Natural killer cell (primary cell): ENCODE measurements at regions not wholly inside any gene's neighbourhood (a gene's known extent, or its start where the extent isn't known, plus 50 kb on each side); places are given as distances from the start of the nearest gene placed in this dataset.

Experiments used
- ATAC-seq, 3 donors: fragments of 150-1000 bp in 2 of 3; fragments of 200-7000 bp in 1 of 3; cut with Tn5 transposase; 1 replicate in 1 of 3; 2 replicates in 2 of 3; pipeline ENCODE4 v1.10.0; 2021; ENCODE audit warnings: mild to moderate bottlenecking in 2 of 3, moderate library complexity in 2 of 3
- DNase-seq, 2 donors: peaks; one replicate each; pipeline versions ENCODE4 v3.0.0 to v3.0.0-alpha.2; 2013 to 2021; ENCODE audit warnings: mixed read lengths in 1 of 2
- H3K27ac ChIP-seq: one replicate; pipeline ENCODE4 v1.5.1; 2013; ENCODE audit warnings: mild to moderate bottlenecking, low read length
- H3K27me3 ChIP-seq: one replicate; pipeline ENCODE4 v1.6.1; 2013; ENCODE audit warnings: low read length; ENCODE audit not compliant: control insufficient read depth, insufficient read depth
- H3K36me3 ChIP-seq: one replicate; pipeline ENCODE4 v1.6.1; 2013; ENCODE audit warnings: low read length; ENCODE audit not compliant: control insufficient read depth, insufficient read depth
- H3K4me1 ChIP-seq: one replicate; pipeline ENCODE4 v1.6.1; 2013; ENCODE audit warnings: low read length; ENCODE audit not compliant: control insufficient read depth, insufficient read depth
- H3K4me3 ChIP-seq: one replicate; pipeline ENCODE4 v1.5.1; 2013; ENCODE audit warnings: low read length
- H3K9me3 ChIP-seq: one replicate; pipeline ENCODE4 v1.6.1; 2013; ENCODE audit warnings: low read length; ENCODE audit not compliant: control insufficient read depth, insufficient read depth
- H3K27ac Mint-ChIP-seq, 2 donors: one replicate each; pipeline ENCODE4 v1.8.0; 2022; ENCODE audit warnings: mild to moderate bottlenecking in 2 of 2, mixed read lengths in 2 of 2, moderate library complexity in 1 of 2
- H3K27me3 Mint-ChIP-seq, 2 donors: one replicate each; pipeline ENCODE4 v1.8.0; 2022; ENCODE audit warnings: low read depth in 2 of 2, mixed read lengths in 2 of 2
- H3K36me3 Mint-ChIP-seq: one replicate; pipeline ENCODE4 v1.8.0; 2022; ENCODE audit warnings: mixed read lengths
- H3K4me1 Mint-ChIP-seq, 2 donors: one replicate each; pipeline ENCODE4 v1.8.0; 2022; ENCODE audit warnings: mixed read lengths in 2 of 2
- H3K4me3 Mint-ChIP-seq: one replicate; pipeline ENCODE4 v1.8.0; 2022; ENCODE audit warnings: mild to moderate bottlenecking, moderate library complexity, mixed read lengths
- H3K9me3 Mint-ChIP-seq, 2 donors: one replicate each; pipeline ENCODE4 v1.8.0; 2022; ENCODE audit warnings: mixed read lengths in 2 of 2
- WGBS: methylation state at CpG from one replicate; pipeline ENCODE4 v1.1.7; 2013; ENCODE audit warnings: missing lambda C conversion rate; ENCODE audit not compliant: insufficient coverage; 5-methylcytosine and 5-hydroxymethylcytosine counted together
- intact Hi-C: fragments of 100-400 bp; cut with micrococcal nuclease; formaldehyde crosslinking; loops from one replicate; pipeline ENCODE4 v1.14.2; 2022
- TF ChIP-seq, protein P1 (sequence below): fragments of 200-600 bp; IDR thresholded peaks from one replicate; pipeline ENCODE4 v1.8.0; 2022; ENCODE audit warnings: antibody characterized with exemption

DNA sequence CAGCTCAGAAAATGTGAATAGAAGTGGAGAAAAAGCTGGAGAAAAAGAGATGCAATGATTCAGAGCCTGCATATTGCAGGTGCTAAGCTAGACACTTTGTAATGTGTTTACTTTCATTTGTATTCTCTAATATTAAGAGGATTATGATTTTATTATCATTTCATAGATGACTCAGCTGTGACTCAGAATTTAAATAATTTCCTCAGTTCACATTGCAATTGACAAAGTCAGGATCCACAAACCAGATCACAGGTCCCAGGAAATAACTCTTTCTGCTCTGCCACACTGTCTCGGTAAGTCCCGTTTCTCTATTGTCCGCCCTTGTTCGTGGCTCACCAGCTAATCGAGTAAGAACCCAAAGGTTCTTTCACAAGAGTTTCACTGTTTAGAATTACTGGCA is 235.4 kb upstream of the MON1B start:
- Mint-ChIP-seq H3K4me1 (no peaks in the 10 kb centered on the region), H3K4me3 (no peak overlapping the region), H3K27me3 (no peaks in the 10 kb centered on the region), H3K36me3 (peaks cover 9% of the 10 kb centered on the region), H3K9me3 (peaks cover 7 to 12% of the 10 kb centered on the region in 2 donors), H3K27ac (no peak overlapping the region)
- no peaks in the 10 kb centered on the region for H3K36me3 ChIP-seq
- H3K27me3 ChIP-seq: no peaks in the 10 kb centered on the region
- DNase-seq (no peak), ATAC-seq (no peak)
- 95% methylated on average over 5 of the region's 5 CpGs for WGBS
- no peaks in the 10 kb centered on the region for H3K4me1 ChIP-seq
- H3K27ac ChIP-seq: no peak overlapping the region
- no peaks in the 10 kb centered on the region for H3K9me3 ChIP-seq
- H3K4me3 ChIP-seq: no peak overlapping the region
- TF ChIP-seq, protein P1, sequence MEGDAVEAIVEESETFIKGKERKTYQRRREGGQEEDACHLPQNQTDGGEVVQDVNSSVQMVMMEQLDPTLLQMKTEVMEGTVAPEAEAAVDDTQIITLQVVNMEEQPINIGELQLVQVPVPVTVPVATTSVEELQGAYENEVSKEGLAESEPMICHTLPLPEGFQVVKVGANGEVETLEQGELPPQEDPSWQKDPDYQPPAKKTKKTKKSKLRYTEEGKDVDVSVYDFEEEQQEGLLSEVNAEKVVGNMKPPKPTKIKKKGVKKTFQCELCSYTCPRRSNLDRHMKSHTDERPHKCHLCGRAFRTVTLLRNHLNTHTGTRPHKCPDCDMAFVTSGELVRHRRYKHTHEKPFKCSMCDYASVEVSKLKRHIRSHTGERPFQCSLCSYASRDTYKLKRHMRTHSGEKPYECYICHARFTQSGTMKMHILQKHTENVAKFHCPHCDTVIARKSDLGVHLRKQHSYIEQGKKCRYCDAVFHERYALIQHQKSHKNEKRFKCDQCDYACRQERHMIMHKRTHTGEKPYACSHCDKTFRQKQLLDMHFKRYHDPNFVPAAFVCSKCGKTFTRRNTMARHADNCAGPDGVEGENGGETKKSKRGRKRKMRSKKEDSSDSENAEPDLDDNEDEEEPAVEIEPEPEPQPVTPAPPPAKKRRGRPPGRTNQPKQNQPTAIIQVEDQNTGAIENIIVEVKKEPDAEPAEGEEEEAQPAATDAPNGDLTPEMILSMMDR: no peak
- intact Hi-C loops: no loop called here

DNA sequence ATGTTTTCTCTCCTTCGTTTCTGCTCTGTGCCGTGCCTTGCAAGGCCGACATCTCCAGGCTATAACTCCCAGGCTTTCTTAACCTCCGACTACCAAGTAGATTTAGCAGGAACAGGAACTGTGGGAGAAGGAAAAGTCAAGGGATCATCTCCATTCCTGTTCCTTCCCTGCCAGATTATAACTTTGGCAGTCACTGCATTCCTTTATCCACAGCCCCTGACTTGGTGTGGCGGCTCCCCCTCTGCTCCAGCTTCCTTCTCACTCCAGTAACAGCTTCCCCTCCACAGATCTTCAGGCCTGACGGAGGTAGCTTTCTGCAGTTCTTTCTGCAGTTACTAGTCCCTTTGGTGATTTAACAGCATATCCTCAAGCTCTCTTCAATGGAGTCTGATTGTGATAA is 234.6 kb upstream of the MON1B start:
- ATAC-seq: no peak
- no peaks in the 10 kb centered on the region for H3K27me3 ChIP-seq
- Mint-ChIP-seq H3K27ac (no peak overlapping the region), H3K4me1 (no peaks in the 10 kb centered on the region), H3K36me3 (peaks cover 6% of the 10 kb centered on the region), H3K27me3 (no peaks in the 10 kb centered on the region), H3K9me3 (peaks cover 6 to 10% of the 10 kb centered on the region in 2 donors), H3K4me3 (no peak overlapping the region)
- WGBS: 89% methylated on average over 6 of the region's 6 CpGs
- no peak overlapping the region for H3K27ac ChIP-seq
- no peaks in the 10 kb centered on the region for H3K9me3 ChIP-seq
- no peaks in the 10 kb centered on the region for H3K36me3 ChIP-seq
- no peak overlapping the region for H3K4me3 ChIP-seq
- DNase-seq: no peak
- TF ChIP-seq, protein P1: no peak
- H3K4me1 ChIP-seq: no peaks in the 10 kb centered on the region
- intact Hi-C loops: no loop called here

DNA sequence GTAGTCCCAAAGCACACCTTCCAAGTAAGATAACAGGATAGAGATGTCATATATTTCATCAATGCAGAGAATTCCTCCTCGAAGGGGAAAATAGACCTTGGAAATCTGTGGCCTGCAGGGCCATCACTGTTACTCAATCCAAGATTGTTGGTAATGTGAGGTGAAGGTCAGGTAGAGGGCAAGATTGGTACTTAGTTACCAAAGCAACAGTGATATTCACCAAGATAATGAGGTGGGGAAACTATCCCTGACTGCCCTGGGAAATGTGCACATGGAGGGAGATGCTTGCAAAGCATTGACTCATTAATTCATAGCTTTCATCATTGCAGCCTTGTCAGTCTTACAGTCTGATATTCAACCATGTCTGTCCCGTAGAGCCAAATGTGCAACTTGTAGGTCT is 234.1 kb upstream of the MON1B start:
- Histone ChIP-seq H3K4me1 (no peaks in the 10 kb centered on the region), H3K36me3 (no peaks in the 10 kb centered on the region), H3K27ac (no peak overlapping the region), H3K9me3 (no peaks in the 10 kb centered on the region), H3K27me3 (no peaks in the 10 kb centered on the region), H3K4me3 (no peak overlapping the region)
- peaks cover 1 to 6% of the 10 kb centered on the region in 2 donors for H3K9me3 Mint-ChIP-seq
- 62% methylated on average over 2 of the region's 2 CpGs for WGBS
- H3K27ac Mint-ChIP-seq: no peak overlapping the region
- no peak overlapping the region for H3K4me3 Mint-ChIP-seq
- TF ChIP-seq, protein P1: no peak
- peaks cover 2% of the 10 kb centered on the region for H3K36me3 Mint-ChIP-seq
- ATAC-seq (no peak), DNase-seq (no peak)
- no peaks in the 10 kb centered on the region for H3K27me3 Mint-ChIP-seq
- no peaks in the 10 kb centered on the region for H3K4me1 Mint-ChIP-seq
- intact Hi-C loops: no loop called here

DNA sequence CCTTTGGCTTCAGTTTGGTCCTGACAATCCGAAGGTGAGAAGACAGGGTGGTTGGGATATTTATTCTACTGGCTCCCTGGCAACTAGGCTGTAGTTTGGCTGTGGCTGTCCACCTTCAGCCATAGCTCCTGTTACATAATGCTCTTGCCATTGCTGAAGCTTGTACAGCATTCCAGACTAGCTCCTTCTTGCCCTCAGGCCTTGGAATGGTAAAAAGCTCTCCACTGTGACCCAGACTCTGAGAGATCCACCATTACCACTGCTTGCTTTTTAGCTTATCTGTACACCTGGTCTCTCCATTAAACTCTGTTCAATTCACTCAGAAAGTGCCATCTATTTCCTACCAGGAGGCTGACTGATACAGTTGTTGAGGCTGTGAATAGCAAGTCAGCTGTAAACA is 231.8 kb upstream of the MON1B start:
- H3K9me3 Mint-ChIP-seq: peaks cover 0 to 8% of the 10 kb centered on the region in 2 donors
- WGBS: 86% methylated on average over 1 of the region's 1 CpG
- H3K27ac Mint-ChIP-seq: no peak overlapping the region
- H3K27ac ChIP-seq: no peak overlapping the region
- H3K36me3 Mint-ChIP-seq: no peaks in the 10 kb centered on the region
- ATAC-seq (no peak), DNase-seq (no peak)
- no peaks in the 10 kb centered on the region for H3K27me3 Mint-ChIP-seq
- no peak overlapping the region for H3K4me3 ChIP-seq
- H3K4me3 Mint-ChIP-seq: no peak overlapping the region
- no peaks in the 10 kb centered on the region for H3K36me3 ChIP-seq
- H3K4me1 ChIP-seq: no peaks in the 10 kb centered on the region
- no peaks in the 10 kb centered on the region for H3K9me3 ChIP-seq
- intact Hi-C loops: no loop called here
- TF ChIP-seq, protein P1: no peak
- H3K27me3 ChIP-seq: no peaks in the 10 kb centered on the region
- H3K4me1 Mint-ChIP-seq: no peaks in the 10 kb centered on the region
